ENCODE measurements at regions not wholly inside any gene's neighbourhood (a gene's known extent, or its start where the extent isn't known, plus 50 kb on each side); places are given as distances from the start of the nearest gene placed in this dataset.

GRCh38 chr3:144384241-144384979 is 412.8 kb downstream of the DIPK2A start:
- no peaks in the 10 kb centered on the region for H3K36me3 ChIP-seq
- no peak overlapping the region for H3K27ac ChIP-seq
- 53 to 63% methylated on average over 2 of the region's 2 CpGs for WGBS, 2 donors
- no peaks in the 10 kb centered on the region for H3K27me3 ChIP-seq
- TF ChIP-seq, protein P1, sequence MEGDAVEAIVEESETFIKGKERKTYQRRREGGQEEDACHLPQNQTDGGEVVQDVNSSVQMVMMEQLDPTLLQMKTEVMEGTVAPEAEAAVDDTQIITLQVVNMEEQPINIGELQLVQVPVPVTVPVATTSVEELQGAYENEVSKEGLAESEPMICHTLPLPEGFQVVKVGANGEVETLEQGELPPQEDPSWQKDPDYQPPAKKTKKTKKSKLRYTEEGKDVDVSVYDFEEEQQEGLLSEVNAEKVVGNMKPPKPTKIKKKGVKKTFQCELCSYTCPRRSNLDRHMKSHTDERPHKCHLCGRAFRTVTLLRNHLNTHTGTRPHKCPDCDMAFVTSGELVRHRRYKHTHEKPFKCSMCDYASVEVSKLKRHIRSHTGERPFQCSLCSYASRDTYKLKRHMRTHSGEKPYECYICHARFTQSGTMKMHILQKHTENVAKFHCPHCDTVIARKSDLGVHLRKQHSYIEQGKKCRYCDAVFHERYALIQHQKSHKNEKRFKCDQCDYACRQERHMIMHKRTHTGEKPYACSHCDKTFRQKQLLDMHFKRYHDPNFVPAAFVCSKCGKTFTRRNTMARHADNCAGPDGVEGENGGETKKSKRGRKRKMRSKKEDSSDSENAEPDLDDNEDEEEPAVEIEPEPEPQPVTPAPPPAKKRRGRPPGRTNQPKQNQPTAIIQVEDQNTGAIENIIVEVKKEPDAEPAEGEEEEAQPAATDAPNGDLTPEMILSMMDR (IDR thresholded peaks at IDR 0.05) = no peak
- no peaks in the 10 kb centered on the region for H3K9me3 ChIP-seq
- FAIRE-seq (no peak), DNase-seq (no peak), ATAC-seq (peak in 3 of 4 donors; percentile 34 to 66 (median 50))
- no peak overlapping the region for H3K4me3 ChIP-seq
- intact Hi-C loops (cut with DNase I) = no loop called here
- H3K4me1 ChIP-seq = peaks cover 4 to 23% (median 13%) of the 10 kb centered on the region in 3 donors

DNA sequence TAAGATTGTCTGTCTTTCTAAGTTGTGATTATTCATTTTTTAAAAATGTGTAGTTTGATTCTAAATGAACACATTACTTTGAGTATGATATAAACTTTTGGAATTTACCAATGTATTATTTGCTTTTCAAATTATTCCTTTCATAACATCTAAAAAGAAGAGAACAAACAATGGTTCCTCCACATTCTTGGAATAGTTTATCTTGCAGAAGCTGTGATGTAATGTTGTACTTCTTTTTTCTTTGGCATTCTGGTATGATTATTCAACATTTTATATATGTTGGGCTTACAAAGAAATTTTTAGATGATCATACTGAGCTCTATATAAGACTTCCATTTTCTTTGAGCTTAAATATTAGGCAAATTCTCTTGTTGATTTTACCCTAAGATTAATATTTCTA is 419.2 kb downstream of the DIPK2A start:
- ATAC-seq = no peak
- no peaks in the 10 kb centered on the region for H3K4me1 ChIP-seq
- intact Hi-C loops (cut with DNase I) = no loop called here
- TF ChIP-seq, protein P1 (IDR thresholded peaks at IDR 0.05) = no peak
- peak; percentile 17 for FAIRE-seq
- H3K27me3 ChIP-seq = no peaks in the 10 kb centered on the region
- H3K4me3 ChIP-seq = no peak overlapping the region
- no peak overlapping the region for H3K27ac ChIP-seq
- DNase-seq = no peak
- H3K36me3 ChIP-seq = no peaks in the 10 kb centered on the region
- no peaks in the 10 kb centered on the region for H3K9me3 ChIP-seq

DNA sequence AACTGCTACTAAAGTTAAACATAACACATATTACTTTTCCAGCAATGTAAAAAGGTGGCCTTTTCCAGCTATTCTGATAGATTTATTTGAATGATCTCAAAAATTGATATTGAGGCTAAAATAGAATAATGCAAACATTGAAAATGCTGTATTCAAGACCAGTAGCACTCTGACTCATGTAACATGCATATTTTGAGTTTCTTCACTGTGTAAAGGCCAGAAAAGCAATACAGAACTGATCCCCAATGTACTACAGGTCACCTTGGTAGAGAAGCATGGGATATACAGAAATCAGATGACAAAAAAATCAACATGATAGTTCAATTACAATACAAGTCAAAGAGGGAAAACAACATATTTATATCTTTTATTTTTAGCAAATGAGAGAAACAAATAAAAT is 419.6 kb downstream of the DIPK2A start:
- no peaks in the 10 kb centered on the region for H3K4me1 ChIP-seq
- no peaks in the 10 kb centered on the region for H3K27me3 ChIP-seq
- ATAC-seq = no peak
- H3K9me3 ChIP-seq = no peaks in the 10 kb centered on the region
- H3K36me3 ChIP-seq = no peaks in the 10 kb centered on the region
- FAIRE-seq = no peak
- H3K27ac ChIP-seq = no peak overlapping the region
- no peak for DNase-seq
- TF ChIP-seq, protein P1 (IDR thresholded peaks at IDR 0.05) = no peak
- intact Hi-C loops (cut with DNase I) = no loop called here
- H3K4me3 ChIP-seq = no peak overlapping the region

GRCh38 chr3:144394032-144394431 is 422.4 kb downstream of the DIPK2A start:
- Histone ChIP-seq H3K36me3 (no peaks in the 10 kb centered on the region), H3K27me3 (no peaks in the 10 kb centered on the region), H3K4me3 (no peak overlapping the region), H3K27ac (no peak overlapping the region), H3K9me3 (no peaks in the 10 kb centered on the region), H3K4me1 (no peaks in the 10 kb centered on the region)
- TF ChIP-seq, protein P1 (IDR thresholded peaks at IDR 0.05) = no peak
- FAIRE-seq (no peak), DNase-seq (no peak), ATAC-seq (no peak)
- intact Hi-C loops (cut with DNase I) = no loop called here

DNA sequence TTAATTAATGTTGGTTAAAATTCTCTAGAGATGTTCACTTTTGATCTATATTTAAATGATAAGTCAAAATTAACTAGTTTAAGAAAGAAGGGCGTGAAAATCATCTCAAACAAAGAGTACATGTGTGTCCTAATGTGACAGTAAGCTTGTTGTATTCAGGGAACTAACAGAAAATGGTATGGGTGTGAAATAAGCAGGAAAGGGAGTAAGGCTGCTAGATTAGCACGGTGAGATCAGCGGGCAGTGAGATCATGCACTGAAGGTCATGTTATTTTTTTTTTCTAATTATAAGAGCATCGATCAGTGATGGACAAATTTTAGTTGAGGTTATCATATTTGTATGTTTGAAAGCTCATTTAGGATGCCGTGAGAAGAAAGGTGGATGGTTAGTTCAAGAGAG is 430.8 kb downstream of the DIPK2A start:
- Histone ChIP-seq H3K27ac (no peak overlapping the region), H3K36me3 (no peaks in the 10 kb centered on the region), H3K27me3 (no peaks in the 10 kb centered on the region), H3K4me3 (no peak overlapping the region), H3K4me1 (no peaks in the 10 kb centered on the region), H3K9me3 (no peaks in the 10 kb centered on the region)
- TF ChIP-seq, protein P1 (IDR thresholded peaks at IDR 0.05) = no peak
- FAIRE-seq (no peak), ATAC-seq (no peak), DNase-seq (no peak)
- intact Hi-C loops (cut with DNase I) = no loop called here
- 79 to 86% methylated on average over 5 of the region's 5 CpGs for WGBS, 2 donors
